ENCODE measurements at regions not wholly inside any gene's neighbourhood (a gene's known extent, or its start where the extent isn't known, plus 50 kb on each side); places are given as distances from the start of the nearest gene placed in this dataset.

GRCh38 chr22:49268924-49269323, 558.7 kb downstream of the BRD1 start:
- Histone ChIP-seq H3K36me3 (ENCODE audit: control insufficient read depth in 2 of 2, insufficient read depth in 1 of 2, low read length in 2 of 2) (no peaks in the 10 kb centered on the region), H3K27ac (ENCODE audit: extremely low read depth, low read depth, low read length) (no peak overlapping the region), H3K9me3 (ENCODE audit: control insufficient read depth, insufficient read depth, low read depth, low read length) (no peaks in the 10 kb centered on the region), H3K4me3 (ENCODE audit: low read depth, low read length) (no peak overlapping the region), H3K4me1 (ENCODE audit: control insufficient read depth, insufficient read depth, low read length) (no peaks in the 10 kb centered on the region)
- ChIA-PET CTCF (interaction anchor here (0.5 kb wide), 1 partner anchor 95 kb away, joined by 3 read pairs; no protein-coding TSS in a partner anchor), POLR2A (no interaction called here)
- no peak for TF ChIP-seq ZNF335 (tag by site-specific recombination; conservative IDR thresholded peaks at IDR 0.05)
- TF ChIP-seq ZNF211 (tag by site-specific recombination; IDR thresholded peaks at IDR 0.05; ENCODE audit: low read depth), result no peak
- no peak for TF ChIP-seq ZBTB21 (tag by site-specific recombination; IDR thresholded peaks at IDR 0.05)
- TF ChIP-seq ZNF704 (tag by site-specific recombination; IDR thresholded peaks at IDR 0.05), result no peak
- TF ChIP-seq ZNF843 (tag by site-specific recombination; IDR thresholded peaks at IDR 0.05), result no peak
- TF ChIP-seq OVOL3 (tag by site-specific recombination; IDR thresholded peaks at IDR 0.05), result no peak
- no peak for TF ChIP-seq RBAK (tag by site-specific recombination; IDR thresholded peaks at IDR 0.05)
- no peak for TF ChIP-seq ZNF155 (tag by site-specific recombination; IDR thresholded peaks at IDR 0.05)

- Histone ChIP-seq H3K9me3 (ENCODE audit: control insufficient read depth, insufficient read depth, low read depth, low read length) (no peaks in the 10 kb centered on the region), H3K27ac (ENCODE audit: extremely low read depth, low read depth, low read length) (no peak overlapping the region), H3K4me1 (ENCODE audit: control insufficient read depth, insufficient read depth, low read length) (no peaks in the 10 kb centered on the region), H3K36me3 (ENCODE audit: control insufficient read depth in 2 of 2, insufficient read depth in 1 of 2, low read length in 2 of 2) (no peaks in the 10 kb centered on the region), H3K4me3 (ENCODE audit: low read depth, low read length) (no peak overlapping the region)
- CTCF ChIA-PET, result no interaction called here
- POLR2A ChIA-PET, result no interaction called here
- TF ChIP-seq ZNF211 (tag by site-specific recombination; IDR thresholded peaks at IDR 0.05; ENCODE audit: low read depth) (no peak), SP2 (tag by site-specific recombination; IDR thresholded peaks at IDR 0.05) (no peak), ZSCAN23 (tag by site-specific recombination; IDR thresholded peaks at IDR 0.05) (no peak), ZNF433 (tag by site-specific recombination; IDR thresholded peaks at IDR 0.05; ENCODE audit: low read depth) (no peak), ZBTB11 (tag by site-specific recombination; conservative IDR thresholded peaks at IDR 0.05; ENCODE audit: low read depth) (no peak)
These were observed 559.7 kb downstream of the BRD1 start for GRCh38 chr22:49267996-49268395.

GRCh38 chr22:49266561-49267519, 560.8 kb downstream of the BRD1 start:
- Histone ChIP-seq H3K4me1 (ENCODE audit: control insufficient read depth, insufficient read depth, low read length) (no peaks in the 10 kb centered on the region), H3K27ac (ENCODE audit: extremely low read depth, low read depth, low read length) (no peak overlapping the region), H3K36me3 (ENCODE audit: control insufficient read depth in 2 of 2, insufficient read depth in 1 of 2, low read length in 2 of 2) (no peaks in the 10 kb centered on the region), H3K9me3 (ENCODE audit: control insufficient read depth, insufficient read depth, low read depth, low read length) (no peaks in the 10 kb centered on the region), H3K4me3 (ENCODE audit: low read depth, low read length) (no peak overlapping the region)
- no peak for TF ChIP-seq GFI1B (tag by site-specific recombination; IDR thresholded peaks at IDR 0.05)
- no peak for TF ChIP-seq YY2 (tag by site-specific recombination; IDR thresholded peaks at IDR 0.05)
- no peak for TF ChIP-seq ZNF626 (tag by site-specific recombination; IDR thresholded peaks at IDR 0.05)
- no peak for TF ChIP-seq SETDB1 (IDR thresholded peaks at IDR 0.05; ENCODE audit: insufficient read length, low read length)
- no peak for TF ChIP-seq ZNF777 (tag by site-specific recombination; IDR thresholded peaks at IDR 0.05; ENCODE audit: borderline replicate concordance)
- no peak for TF ChIP-seq ZNF488 (tag by site-specific recombination; IDR thresholded peaks at IDR 0.05)
- no peak for TF ChIP-seq ZNF530 (tag by site-specific recombination; IDR thresholded peaks at IDR 0.05; ENCODE audit: low read depth)
- CTCF ChIA-PET, result no interaction called here
- POLR2A ChIA-PET, result no interaction called here
